Type B pancreatic cell (in vitro differentiated cells): ENCODE measurements at regions not wholly inside any gene's neighbourhood (a gene's known extent, or its start where the extent isn't known, plus 50 kb on each side); places are given as distances from the start of the nearest gene placed in this dataset.

Experiments
- DNase-seq: peaks from one replicate; pipeline ENCODE4 v3.0.0; 2021; ENCODE audit warnings: mixed read lengths; ENCODE audit not compliant: unreplicated experiment; ENCODE audit errors: extremely low spot score
- H3K27ac Mint-ChIP-seq: 2 replicates; pipeline ENCODE4 v1.8.0; 2021; ENCODE audit warnings: mild to moderate bottlenecking, mixed read lengths
- H3K27me3 Mint-ChIP-seq: 2 replicates; pipeline ENCODE4 v1.8.0; 2021; ENCODE audit warnings: mixed read lengths
- H3K36me3 Mint-ChIP-seq: 2 replicates; pipeline ENCODE4 v1.8.0; 2021; ENCODE audit warnings: mixed read lengths
- H3K4me1 Mint-ChIP-seq: one replicate; pipeline ENCODE4 v1.8.0; 2021; ENCODE audit warnings: mixed read lengths; ENCODE audit not compliant: unreplicated experiment
- H3K4me3 Mint-ChIP-seq: 2 replicates; pipeline ENCODE4 v1.8.0; 2021; ENCODE audit warnings: mild to moderate bottlenecking, mixed read lengths
- H3K9me3 Mint-ChIP-seq: 2 replicates; pipeline ENCODE4 v1.8.0; 2021; ENCODE audit warnings: mixed read lengths
- TF ChIP-seq, protein P1 (sequence below): fragments of 200-600 bp; sonication (generic); conservative IDR thresholded peaks from 2 replicates; pipeline ENCODE4 v1.5.0; 2021; ENCODE audit warnings: antibody characterized with exemption, mild to moderate bottlenecking

DNA sequence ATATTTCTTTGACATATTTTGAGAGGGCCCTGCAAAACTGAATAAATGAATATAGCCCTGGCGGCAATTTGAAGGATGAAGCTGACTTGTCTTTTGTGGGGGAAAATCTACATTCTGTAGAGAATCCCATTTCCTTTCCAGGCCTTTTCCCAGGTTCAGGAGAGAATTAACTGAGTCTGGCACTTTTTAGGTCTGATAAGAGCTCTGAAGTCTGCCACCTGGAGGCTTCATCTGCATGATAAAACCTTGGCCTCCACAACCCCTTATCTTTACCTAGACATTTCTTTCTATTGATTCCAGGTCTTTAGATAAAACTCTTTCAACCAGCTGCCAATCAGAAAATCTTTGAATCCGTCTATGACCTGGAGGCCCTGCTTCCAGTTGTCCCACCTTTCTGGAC, 299.4 kb downstream of the ETNK1 start:
- DNase-seq: no peak
- Mint-ChIP-seq H3K36me3 (no peaks in the 10 kb centered on the region), H3K9me3 (no peaks in the 10 kb centered on the region), H3K4me3 (no peak overlapping the region), H3K27me3 (no peaks in the 10 kb centered on the region), H3K4me1 (no peaks in the 10 kb centered on the region), H3K27ac (peak overlapping the region; percentile 63)
- TF ChIP-seq, protein P1, sequence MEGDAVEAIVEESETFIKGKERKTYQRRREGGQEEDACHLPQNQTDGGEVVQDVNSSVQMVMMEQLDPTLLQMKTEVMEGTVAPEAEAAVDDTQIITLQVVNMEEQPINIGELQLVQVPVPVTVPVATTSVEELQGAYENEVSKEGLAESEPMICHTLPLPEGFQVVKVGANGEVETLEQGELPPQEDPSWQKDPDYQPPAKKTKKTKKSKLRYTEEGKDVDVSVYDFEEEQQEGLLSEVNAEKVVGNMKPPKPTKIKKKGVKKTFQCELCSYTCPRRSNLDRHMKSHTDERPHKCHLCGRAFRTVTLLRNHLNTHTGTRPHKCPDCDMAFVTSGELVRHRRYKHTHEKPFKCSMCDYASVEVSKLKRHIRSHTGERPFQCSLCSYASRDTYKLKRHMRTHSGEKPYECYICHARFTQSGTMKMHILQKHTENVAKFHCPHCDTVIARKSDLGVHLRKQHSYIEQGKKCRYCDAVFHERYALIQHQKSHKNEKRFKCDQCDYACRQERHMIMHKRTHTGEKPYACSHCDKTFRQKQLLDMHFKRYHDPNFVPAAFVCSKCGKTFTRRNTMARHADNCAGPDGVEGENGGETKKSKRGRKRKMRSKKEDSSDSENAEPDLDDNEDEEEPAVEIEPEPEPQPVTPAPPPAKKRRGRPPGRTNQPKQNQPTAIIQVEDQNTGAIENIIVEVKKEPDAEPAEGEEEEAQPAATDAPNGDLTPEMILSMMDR: no peak

DNA sequence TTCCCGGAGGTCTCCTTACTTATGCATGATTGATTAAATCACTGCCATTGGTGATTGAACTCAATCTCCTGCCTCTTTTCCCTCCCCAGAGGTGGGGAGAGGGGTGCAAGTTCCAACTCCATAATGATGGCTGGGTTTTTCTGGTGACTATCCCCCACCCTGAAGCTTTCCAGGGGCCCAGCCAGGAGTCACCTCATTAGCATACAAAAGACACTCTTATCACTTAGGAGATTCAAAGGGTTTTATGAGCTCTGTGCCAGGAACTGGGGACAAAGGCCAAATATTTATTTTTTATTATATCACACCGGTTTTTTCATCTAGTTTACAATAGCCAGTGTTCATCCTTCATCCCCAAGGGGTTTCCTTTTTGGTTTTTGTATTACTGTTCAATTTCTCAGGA, 300.7 kb downstream of the ETNK1 start:
- no peak overlapping the region for H3K4me3 Mint-ChIP-seq
- DNase-seq: no peak
- no peaks in the 10 kb centered on the region for H3K4me1 Mint-ChIP-seq
- no peaks in the 10 kb centered on the region for H3K9me3 Mint-ChIP-seq
- H3K27me3 Mint-ChIP-seq: no peaks in the 10 kb centered on the region
- no peak overlapping the region for H3K27ac Mint-ChIP-seq
- TF ChIP-seq, protein P1: no peak
- H3K36me3 Mint-ChIP-seq: no peaks in the 10 kb centered on the region

DNA sequence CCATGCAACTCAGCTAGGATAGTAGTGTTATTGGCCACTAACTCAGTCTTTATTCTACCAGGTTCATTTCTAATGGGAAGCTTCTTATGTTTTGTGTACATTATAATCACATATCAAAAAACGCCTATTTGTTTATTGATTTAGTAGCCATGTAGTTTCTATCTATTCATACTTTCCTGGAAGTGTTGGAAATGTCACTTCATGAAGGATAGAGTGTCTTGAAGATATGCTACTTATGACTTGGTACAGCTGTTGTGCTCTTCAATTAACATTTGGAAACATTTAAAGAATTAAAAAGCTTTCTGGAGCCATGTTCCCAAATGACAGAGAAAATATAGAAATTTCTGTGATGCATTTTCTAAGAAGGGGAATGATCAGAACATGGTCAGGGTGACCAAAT, 307.5 kb downstream of the ETNK1 start:
- Mint-ChIP-seq H3K27me3 (no peaks in the 10 kb centered on the region), H3K36me3 (no peaks in the 10 kb centered on the region), H3K9me3 (no peaks in the 10 kb centered on the region), H3K4me3 (no peak overlapping the region), H3K27ac (no peak overlapping the region), H3K4me1 (no peaks in the 10 kb centered on the region)
- TF ChIP-seq, protein P1: no peak
- no peak for DNase-seq

DNA sequence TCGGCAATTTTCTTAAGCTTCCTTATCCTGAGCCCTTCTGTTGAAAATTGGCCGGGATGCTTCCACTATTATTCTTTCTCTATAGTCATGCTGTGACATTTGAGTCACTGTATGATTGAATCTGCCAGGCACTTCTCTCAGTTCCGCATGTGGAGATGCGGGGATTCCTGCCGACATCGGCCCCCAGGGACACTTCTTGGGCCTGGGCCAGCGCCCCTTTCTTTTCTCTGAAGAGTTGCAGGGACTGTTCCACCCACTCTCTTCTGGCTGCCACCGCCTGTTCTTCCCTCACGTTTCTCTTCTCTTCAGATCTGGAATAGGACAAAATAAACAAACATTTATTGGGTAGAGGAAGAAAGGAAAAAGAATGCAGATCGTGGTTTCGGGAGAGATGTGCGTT, 310.1 kb downstream of the ETNK1 start:
- TF ChIP-seq, protein P1: no peak
- Mint-ChIP-seq H3K4me3 (no peak overlapping the region), H3K27me3 (no peaks in the 10 kb centered on the region), H3K9me3 (peaks cover 4% of the 10 kb centered on the region), H3K36me3 (no peaks in the 10 kb centered on the region), H3K4me1 (no peaks in the 10 kb centered on the region), H3K27ac (no peak overlapping the region)
- no peak for DNase-seq

DNA sequence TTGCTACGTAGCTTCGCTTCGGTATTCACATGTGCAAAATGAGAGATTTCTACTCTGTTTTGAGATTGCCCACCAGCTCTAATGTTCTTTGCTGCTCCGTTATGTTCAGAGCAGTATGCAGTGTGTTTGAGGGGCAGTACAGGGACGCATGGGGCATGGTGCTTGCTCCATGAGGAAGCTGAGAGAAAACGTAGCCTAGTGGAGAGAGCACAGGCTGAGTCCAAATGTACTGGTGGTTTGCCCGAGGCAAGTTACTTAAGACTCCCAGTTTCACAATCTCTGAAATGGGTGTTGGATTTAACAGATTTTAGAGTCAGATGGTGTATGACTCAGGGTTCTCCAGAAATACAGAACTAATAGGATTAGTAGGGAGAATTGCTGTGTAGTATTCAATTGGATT, 310.5 kb downstream of the ETNK1 start:
- Mint-ChIP-seq H3K27ac (no peak overlapping the region), H3K9me3 (peaks cover 4% of the 10 kb centered on the region), H3K4me1 (no peaks in the 10 kb centered on the region), H3K27me3 (no peaks in the 10 kb centered on the region), H3K36me3 (no peaks in the 10 kb centered on the region), H3K4me3 (no peak overlapping the region)
- TF ChIP-seq, protein P1: no peak
- DNase-seq: no peak

DNA sequence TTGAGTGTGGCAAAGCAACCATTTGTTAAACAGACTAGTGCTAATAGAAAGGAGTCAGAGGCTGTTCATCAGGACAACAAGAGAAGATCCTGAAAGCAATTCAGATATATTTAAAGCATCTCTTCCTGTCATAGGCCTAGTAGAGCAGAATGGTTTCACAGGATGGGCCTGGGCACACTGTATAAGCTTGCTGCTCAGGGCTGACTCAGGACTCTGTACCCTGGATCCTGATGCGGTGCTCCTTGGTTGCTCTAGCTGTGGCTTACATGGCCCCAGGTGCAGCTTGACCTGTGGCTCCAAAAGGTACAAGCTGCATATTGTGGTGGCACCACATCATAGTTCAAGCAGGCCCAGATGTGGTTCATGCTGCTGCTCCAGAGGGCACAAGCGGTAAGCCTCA, 313.4 kb downstream of the ETNK1 start:
- Mint-ChIP-seq H3K4me3 (no peak overlapping the region), H3K27ac (no peak overlapping the region), H3K4me1 (no peaks in the 10 kb centered on the region), H3K9me3 (peaks cover 8% of the 10 kb centered on the region), H3K36me3 (peaks cover 4% of the 10 kb centered on the region), H3K27me3 (no peaks in the 10 kb centered on the region)
- TF ChIP-seq, protein P1: no peak
- DNase-seq: no peak
